GM12878 (cell line): ENCODE measurements at regions not wholly inside any gene's neighbourhood (a gene's known extent, or its start where the extent isn't known, plus 50 kb on each side); places are given as distances from the start of the nearest gene placed in this dataset.

ENCODE experiments used
- ATAC-seq: fragments of 200-7000 bp; cut with Tn5 transposase; 3 replicates; pipeline ENCODE4 v1.9.1; 2020; ENCODE audit warnings: mild to moderate bottlenecking, moderate library complexity
- BruUV-seq: library from RNA; stranded (reverse); fragments of 400-500 nt; replicated peaks from 2 replicates; lab custom pipeline; 2021; lab: Mats Ljungman, UMichigan
- CTCF ChIA-PET: fragments of 300-600 bp; sonication (Branson Sonifier 250); formaldehyde crosslinking; extraction: SDS; loops from one replicate; lab custom pipeline; 2021; ENCODE audit warnings: inconsistent platforms; lab: Yijun Ruan, JAX
- POLR2A ChIA-PET: fragments of 350-600 bp; formaldehyde crosslinking; extraction: SDS; loops from one replicate; lab custom pipeline; 2021; ENCODE audit warnings: inconsistent platforms; lab: Charles Lee
- RAD21 ChIA-PET: fragments of 300-600 bp; sonication (Branson Sonifier 250); formaldehyde crosslinking; loops from one replicate; lab custom pipeline; 2023; ENCODE audit warnings: antibody characterized with exemption; ENCODE audit not compliant: unreplicated experiment; lab: Charles Lee
- SMC1A ChIA-PET: fragments of 300-600 bp; sonication (Branson Sonifier 250); formaldehyde crosslinking; loops from one replicate; lab custom pipeline; 2023; ENCODE audit not compliant: unreplicated experiment, uncharacterized antibody; lab: Charles Lee
- DNase-seq: peaks from one replicate; pipeline ENCODE4 v3.0.0-alpha.2; 2011; ENCODE audit warnings: low read depth, low spot score
- FAIRE-seq: peaks from 3 replicates; lab custom pipeline; 2011; peaks lifted over from hg19 to GRCh38; lab: Jason Lieb, UNC
- H2AFZ ChIP-seq: 2 replicates; pipeline ENCODE4 v1.6.0; 2011; ENCODE audit warnings: low read depth, low read length, control low read depth; ENCODE audit not compliant: control insufficient read depth
- H3K27ac ChIP-seq: 2 replicates; pipeline ENCODE4 v1.5.1; 2011; ENCODE audit warnings: control low read depth; ENCODE audit not compliant: control insufficient read depth, insufficient read depth
- H3K27me3 ChIP-seq, 2 experiments: replicated peaks in 1 of 2; 2 replicates each; pipeline versions ENCODE4 v1.6.0 to v1.6.1; 2011; ENCODE audit warnings: low read length in 1 of 2; ENCODE audit not compliant: control insufficient read depth in 2 of 2, insufficient read depth in 2 of 2
- H3K36me3 ChIP-seq, 2 experiments: 2 replicates each; pipeline ENCODE4 v1.5.1; 2011; ENCODE audit warnings: low read length in 1 of 2; ENCODE audit not compliant: control insufficient read depth in 2 of 2, insufficient read depth in 2 of 2
- H3K4me1 ChIP-seq: 2 replicates; pipeline ENCODE4 v1.6.1; 2011; ENCODE audit warnings: mild to moderate bottlenecking, low read length, moderate library complexity, mixed read lengths; ENCODE audit not compliant: control insufficient read depth, insufficient read depth
- H3K4me2 ChIP-seq: 2 replicates; pipeline ENCODE4 v1.6.0; 2011; ENCODE audit warnings: control low read depth; ENCODE audit not compliant: control insufficient read depth, insufficient read depth
- H3K4me3 ChIP-seq: fragments of 200-600 bp; sonication (generic); 2 replicates; pipeline ENCODE4 v1.5.1; 2016
- H3K79me2 ChIP-seq: 2 replicates; pipeline ENCODE4 v1.6.0; 2011; ENCODE audit warnings: low read length; ENCODE audit not compliant: control insufficient read depth, insufficient read depth
- H3K9ac ChIP-seq: 2 replicates; pipeline ENCODE4 v1.8.0; 2011; ENCODE audit warnings: low read length, control low read depth, mixed read lengths; ENCODE audit not compliant: control insufficient read depth, insufficient read depth
- H3K9me3 ChIP-seq: replicated peaks from 3 replicates; pipeline ENCODE4 v1.5.1; 2011; ENCODE audit warnings: mild to moderate bottlenecking, low read length; ENCODE audit not compliant: control insufficient read depth, insufficient read depth
- H4K20me1 ChIP-seq: 2 replicates; pipeline ENCODE4 v1.6.0; 2011; ENCODE audit not compliant: control insufficient read depth, insufficient read depth
- BMI1 ChIP-seq: fragments of 450-650 bp; IDR thresholded peaks from 2 replicates; pipeline ENCODE4 v1.6.1; 2016; ENCODE audit warnings: mild to moderate bottlenecking, moderate library complexity, borderline replicate concordance
- ESRRA ChIP-seq: IDR thresholded peaks from 2 replicates; pipeline ENCODE4 v1.6.1; 2012; ENCODE audit warnings: mild to moderate bottlenecking, low read length, improper control_type of control experiment
- ETV6 ChIP-seq, 2 experiments: fragments of 450-650 bp in 1 of 2; IDR thresholded peaks in 1 of 2; conservative IDR thresholded peaks in 1 of 2; 2 replicates each; pipeline ENCODE4 v1.6.1; 2014; ENCODE audit warnings: antibody characterized with exemption in 1 of 2, borderline replicate concordance in 1 of 2, low read depth in 1 of 2, mild to moderate bottlenecking in 1 of 2, moderate library complexity in 1 of 2
- FOXK2 ChIP-seq: fragments of 450-650 bp; IDR thresholded peaks from 2 replicates; pipeline ENCODE4 v1.6.1; 2017; ENCODE audit warnings: mild to moderate bottlenecking, moderate library complexity
- IRF3 ChIP-seq: fragments of 450-650 bp; IDR thresholded peaks from 2 replicates; pipeline ENCODE4 v1.6.1; 2014; ENCODE audit warnings: mild to moderate bottlenecking
- IRF4 ChIP-seq: IDR thresholded peaks from 2 replicates; pipeline ENCODE4 v1.6.1; 2011; ENCODE audit warnings: low read depth, low read length
- KDM1A ChIP-seq: fragments of 200-600 bp; sonication (generic); IDR thresholded peaks from 2 replicates; pipeline ENCODE4 v1.6.1; 2016; ENCODE audit warnings: borderline replicate concordance
- MLLT1 ChIP-seq: fragments of 450-650 bp; IDR thresholded peaks from 2 replicates; pipeline ENCODE4 v1.6.1; 2016; ENCODE audit warnings: mild to moderate bottlenecking
- MTA2 ChIP-seq: fragments of 450-650 bp; IDR thresholded peaks from 2 replicates; pipeline ENCODE4 v1.6.1; 2016; ENCODE audit warnings: low read depth, mild to moderate bottlenecking, moderate library complexity
- MTA3 ChIP-seq: IDR thresholded peaks from 2 replicates; pipeline ENCODE4 v1.6.1; 2012; ENCODE audit warnings: low read length, inconsistent platforms, borderline replicate concordance
- NFYA ChIP-seq: IDR thresholded peaks from 2 replicates; pipeline ENCODE4 v1.6.1; 2011; ENCODE audit warnings: low read depth, mild to moderate bottlenecking, low read length, improper control_type of control experiment, borderline replicate concordance
- NR2F1 ChIP-seq: fragments of 450-650 bp; conservative IDR thresholded peaks from 2 replicates; pipeline ENCODE4 v1.6.1; 2017; ENCODE audit warnings: mild to moderate bottlenecking
- RFX5 ChIP-seq: IDR thresholded peaks from 2 replicates; pipeline ENCODE4 v1.6.1; 2011; ENCODE audit warnings: low read depth, low read length, improper control_type of control experiment
- SPI1 ChIP-seq: IDR thresholded peaks from 2 replicates; pipeline ENCODE4 v1.6.1; 2011; ENCODE audit warnings: low read depth, mild to moderate bottlenecking, low read length, moderate library complexity, borderline replicate concordance; ENCODE audit not compliant: insufficient read depth
- TCF12 ChIP-seq: IDR thresholded peaks from 2 replicates; pipeline ENCODE4 v1.6.1; 2011; ENCODE audit warnings: low read depth, mild to moderate bottlenecking, low read length
- ZNF384 ChIP-seq: IDR thresholded peaks from 2 replicates; pipeline ENCODE4 v1.6.1; 2012; ENCODE audit warnings: low read depth, mild to moderate bottlenecking, low read length, improper control_type of control experiment, borderline replicate concordance
- in situ Hi-C: fragments of 300-500 bp; cut with MboI; formaldehyde crosslinking; loops from 9 replicates; pipeline ENCODE4 v1.14.3; 2018; ENCODE audit warnings: mixed read lengths
- intact Hi-C: fragments of 100-400 bp; cut with micrococcal nuclease; formaldehyde crosslinking; loops from one replicate; pipeline ENCODE4 v1.14.2; 2022; ENCODE audit not compliant: unreplicated experiment

GRCh38 chr4:138512756-138513155 is 270.6 kb upstream of the SLC7A11 start:
- Histone ChIP-seq H3K27me3 (no peaks in the 10 kb centered on the region; a peak in 1 of 4 replicates), H2AFZ (no peak overlapping the region), H3K9ac (no peak overlapping the region), H3K36me3 (no peaks in the 10 kb centered on the region), H3K79me2 (no peaks in the 10 kb centered on the region), H3K9me3 (no peaks in the 10 kb centered on the region), H3K4me1 (no peaks in the 10 kb centered on the region), H3K4me2 (no peak overlapping the region), H3K4me3 (no peak overlapping the region), H4K20me1 (no peaks in the 10 kb centered on the region), H3K27ac (no peak overlapping the region)
- ATAC-seq = no peak
- CTCF ChIA-PET = interaction anchor here (1.8 kb wide), 1 partner anchor 12 kb away, joined by 5 read pairs; no protein-coding TSS in a partner anchor
- BruUV-seq = no TSS peak
- intact Hi-C loops (no loop called here), in situ Hi-C loops (no loop called here)
- no peak for DNase-seq
- SMC1A ChIA-PET = interaction anchor here (1.2 kb wide), 1 partner anchor 168 kb away, joined by 3 read pairs; no protein-coding TSS in a partner anchor
- RAD21 ChIA-PET = no interaction called here
- no peak for FAIRE-seq
- POLR2A ChIA-PET = no interaction called here
- TF ChIP-seq NR2F1 (no peak), MTA2 (no peak), IRF4 (no peak), FOXK2 (no peak), BMI1 (no peak), MTA3 (no peak), ETV6 (conservative IDR thresholded peaks at IDR 0.05 in 1 of 2, IDR thresholded peaks at IDR 0.05 in 1 of 2; ENCODE audit: borderline replicate concordance in 1 of 2, low read depth in 1 of 2) (no peak), TCF12 (no peak), ESRRA (no peak), KDM1A (no peak), NFYA (no peak), ZNF384 (no peak), SPI1 (no peak), MLLT1 (no peak), RFX5 (no peak), IRF3 (no peak)
